Smooth muscle cell (in vitro differentiated cells): ENCODE measurements at regions not wholly inside any gene's neighbourhood (a gene's known extent, or its start where the extent isn't known, plus 50 kb on each side); places are given as distances from the start of the nearest gene placed in this dataset.

ENCODE experiments used
- DNase-seq: peaks from one replicate; lab custom pipeline; 2025; ENCODE audit not compliant: unreplicated experiment; lab: John Stamatoyannopoulos, UW
- H2AFZ ChIP-seq: fragments of 200-600 bp; sonication (generic); 2 replicates; pipeline ENCODE4 v1.6.0; 2016; ENCODE audit warnings: antibody characterized with exemption, low read depth, mild to moderate bottlenecking
- H3F3A ChIP-seq: fragments of 200-600 bp; sonication (generic); 2 replicates; pipeline ENCODE4 v1.6.0; 2017; ENCODE audit warnings: antibody characterized with exemption, low read depth
- H3K27ac ChIP-seq: fragments of 200-600 bp; sonication (generic); 2 replicates; pipeline ENCODE4 v1.5.1; 2016; ENCODE audit warnings: low read depth, mild to moderate bottlenecking
- H3K27me3 ChIP-seq: fragments of 200-600 bp; sonication (generic); 2 replicates; pipeline ENCODE4 v1.6.1; 2016; ENCODE audit warnings: low read depth, mild to moderate bottlenecking
- H3K36me3 ChIP-seq: fragments of 200-600 bp; sonication (generic); 2 replicates; pipeline ENCODE4 v1.5.1; 2016; ENCODE audit warnings: low read depth
- H3K4me1 ChIP-seq: fragments of 200-600 bp; sonication (generic); 2 replicates; pipeline ENCODE4 v1.5.1; 2016; ENCODE audit warnings: low read depth
- H3K4me2 ChIP-seq: fragments of 200-600 bp; sonication (generic); 2 replicates; pipeline ENCODE4 v1.6.0; 2016; ENCODE audit warnings: mild to moderate bottlenecking
- H3K4me3 ChIP-seq: fragments of 200-600 bp; sonication (generic); 2 replicates; pipeline ENCODE4 v1.5.1; 2016; ENCODE audit warnings: mild to moderate bottlenecking
- H3K79me2 ChIP-seq: fragments of 200-600 bp; sonication (generic); 2 replicates; pipeline ENCODE4 v1.6.0; 2016; ENCODE audit warnings: low read depth, mild to moderate bottlenecking
- H3K9ac ChIP-seq: fragments of 200-600 bp; sonication (generic); 2 replicates; pipeline ENCODE4 v1.6.0; 2016; ENCODE audit warnings: low read depth
- H3K9me3 ChIP-seq: fragments of 200-600 bp; sonication (generic); replicated peaks from 2 replicates; pipeline ENCODE4 v1.5.1; 2016; ENCODE audit warnings: low read depth
- H4K20me1 ChIP-seq: fragments of 200-600 bp; sonication (generic); 2 replicates; pipeline ENCODE4 v1.6.0; 2016; ENCODE audit warnings: low read depth
- CTCF ChIP-seq: fragments of 200-600 bp; sonication (generic); IDR thresholded peaks from 2 replicates; pipeline ENCODE4 v1.5.1; 2017; ENCODE audit warnings: borderline replicate concordance, mild to moderate bottlenecking, antibody characterized with exemption; ENCODE audit not compliant: insufficient read depth, poor library complexity, severe bottlenecking
- WGBS: methylation state at CpG from one replicate; pipeline ENCODE4 v1.1.7; 2016; ENCODE audit warnings: low lambda C conversion rate; 5-methylcytosine and 5-hydroxymethylcytosine counted together

GRCh38 chr1:29828526-29829447 is 592.5 kb downstream of the PTPRU start:
- no peaks in the 10 kb centered on the region for H3K4me1 ChIP-seq
- H3K79me2 ChIP-seq, result no peaks in the 10 kb centered on the region
- no peaks in the 10 kb centered on the region for H3K9me3 ChIP-seq
- no peak for DNase-seq
- H3F3A ChIP-seq, result no peaks in the 10 kb centered on the region
- H2AFZ ChIP-seq, result no peak overlapping the region
- H3K9ac ChIP-seq, result no peak overlapping the region
- peaks cover 46% of the 10 kb centered on the region for H3K27me3 ChIP-seq
- no peaks in the 10 kb centered on the region for H3K36me3 ChIP-seq
- TF ChIP-seq CTCF, result no peak
- no peak overlapping the region for H3K27ac ChIP-seq
- no peak overlapping the region for H3K4me2 ChIP-seq
- H3K4me3 ChIP-seq, result no peak overlapping the region
- H4K20me1 ChIP-seq, result no peaks in the 10 kb centered on the region
- 83% methylated on average over 23 of the region's 23 CpGs for WGBS

- no peaks in the 10 kb centered on the region for H3K79me2 ChIP-seq
- WGBS, result 90% methylated on average over 7 of the region's 7 CpGs
- H3K27me3 ChIP-seq, result peaks cover 54% of the 10 kb centered on the region
- H3K4me2 ChIP-seq, result no peak overlapping the region
- H3K27ac ChIP-seq, result no peak overlapping the region
- no peak overlapping the region for H3K4me3 ChIP-seq
- no peaks in the 10 kb centered on the region for H4K20me1 ChIP-seq
- no peak for DNase-seq
- no peak for TF ChIP-seq CTCF
- H2AFZ ChIP-seq, result no peak overlapping the region
- no peaks in the 10 kb centered on the region for H3K36me3 ChIP-seq
- H3K4me1 ChIP-seq, result no peaks in the 10 kb centered on the region
- no peak overlapping the region for H3K9ac ChIP-seq
- no peaks in the 10 kb centered on the region for H3K9me3 ChIP-seq
- H3F3A ChIP-seq, result no peaks in the 10 kb centered on the region
Observed at GRCh38 chr1:29827801-29828525, 591.6 kb downstream of the PTPRU start.

GRCh38 chr1:29827237-29827750 is 591.0 kb downstream of the PTPRU start:
- H3K9ac ChIP-seq, result no peak overlapping the region
- no peak for DNase-seq
- no peaks in the 10 kb centered on the region for H3K9me3 ChIP-seq
- peaks cover 61% of the 10 kb centered on the region for H3K27me3 ChIP-seq
- no peaks in the 10 kb centered on the region for H4K20me1 ChIP-seq
- no peaks in the 10 kb centered on the region for H3F3A ChIP-seq
- 90% methylated on average over 12 of the region's 12 CpGs for WGBS
- H3K79me2 ChIP-seq, result no peaks in the 10 kb centered on the region
- H2AFZ ChIP-seq, result no peak overlapping the region
- H3K27ac ChIP-seq, result no peak overlapping the region
- no peak for TF ChIP-seq CTCF
- no peaks in the 10 kb centered on the region for H3K4me1 ChIP-seq
- H3K4me2 ChIP-seq, result no peak overlapping the region
- H3K36me3 ChIP-seq, result no peaks in the 10 kb centered on the region
- no peak overlapping the region for H3K4me3 ChIP-seq
